Nephron progenitor cell (in vitro differentiated cells): ENCODE measurements at regions not wholly inside any gene's neighbourhood (a gene's known extent, or its start where the extent isn't known, plus 50 kb on each side); places are given as distances from the start of the nearest gene placed in this dataset.

Source experiments
- DNase-seq: peaks from one replicate; pipeline ENCODE4 v3.0.0; 2021
- H3K27ac Mint-ChIP-seq: 2 replicates; pipeline ENCODE4 v1.8.0; 2021; ENCODE audit warnings: mild to moderate bottlenecking, moderate library complexity, mixed read lengths
- H3K27me3 Mint-ChIP-seq: 2 replicates; pipeline ENCODE4 v1.8.0; 2021; ENCODE audit warnings: mild to moderate bottlenecking, low read depth, mixed read lengths; ENCODE audit not compliant: poor library complexity
- H3K36me3 Mint-ChIP-seq: 2 replicates; pipeline ENCODE4 v1.8.0; 2021; ENCODE audit warnings: low read depth, mixed read lengths
- H3K4me1 Mint-ChIP-seq: 2 replicates; pipeline ENCODE4 v1.8.0; 2021; ENCODE audit warnings: mixed read lengths
- H3K4me3 Mint-ChIP-seq: 2 replicates; pipeline ENCODE4 v1.8.0; 2021; ENCODE audit warnings: mild to moderate bottlenecking, moderate library complexity, mixed read lengths
- H3K9me3 Mint-ChIP-seq: 2 replicates; pipeline ENCODE4 v1.8.0; 2021; ENCODE audit warnings: mild to moderate bottlenecking, moderate library complexity, mixed read lengths
- CTCF ChIP-seq: fragments of 200-600 bp; sonication (generic); IDR thresholded peaks from 2 replicates; pipeline ENCODE4 v1.5.0; 2021; ENCODE audit warnings: antibody characterized with exemption

- H3K4me1 Mint-ChIP-seq = no peaks in the 10 kb centered on the region
- no peaks in the 10 kb centered on the region for H3K36me3 Mint-ChIP-seq
- no peak for DNase-seq
- peaks cover 3% of the 10 kb centered on the region for H3K9me3 Mint-ChIP-seq
- H3K27me3 Mint-ChIP-seq = no peaks in the 10 kb centered on the region
- no peak overlapping the region for H3K4me3 Mint-ChIP-seq
- TF ChIP-seq CTCF = no peak
- no peak overlapping the region for H3K27ac Mint-ChIP-seq
Observed at GRCh38 chr18:71827301-71827700, 716.8 kb downstream of the CBLN2 start.

- Mint-ChIP-seq H3K36me3 (no peaks in the 10 kb centered on the region), H3K27me3 (no peaks in the 10 kb centered on the region), H3K27ac (no peak overlapping the region), H3K4me1 (no peaks in the 10 kb centered on the region), H3K4me3 (no peak overlapping the region), H3K9me3 (no peaks in the 10 kb centered on the region)
- DNase-seq = no peak
- no peak for TF ChIP-seq CTCF
Observed at GRCh38 chr18:71815305-71815704, 728.8 kb downstream of the CBLN2 start.

- H3K27me3 Mint-ChIP-seq = no peaks in the 10 kb centered on the region
- H3K27ac Mint-ChIP-seq = no peak overlapping the region
- H3K9me3 Mint-ChIP-seq = peaks cover 4% of the 10 kb centered on the region
- no peak for DNase-seq
- no peaks in the 10 kb centered on the region for H3K36me3 Mint-ChIP-seq
- H3K4me1 Mint-ChIP-seq = peaks cover 11% of the 10 kb centered on the region
- H3K4me3 Mint-ChIP-seq = no peak overlapping the region
- TF ChIP-seq CTCF = no peak
Observed at GRCh38 chr18:71809711-71810110, 734.4 kb downstream of the CBLN2 start.

GRCh38 chr18:71808616-71809015, 735.5 kb downstream of the CBLN2 start:
- no peaks in the 10 kb centered on the region for H3K27me3 Mint-ChIP-seq
- peaks cover 11% of the 10 kb centered on the region for H3K4me1 Mint-ChIP-seq
- DNase-seq = no peak
- no peak for TF ChIP-seq CTCF
- no peak overlapping the region for H3K27ac Mint-ChIP-seq
- H3K36me3 Mint-ChIP-seq = no peaks in the 10 kb centered on the region
- no peak overlapping the region for H3K4me3 Mint-ChIP-seq
- peaks cover 4% of the 10 kb centered on the region for H3K9me3 Mint-ChIP-seq

GRCh38 chr18:71807586-71807985, 736.6 kb downstream of the CBLN2 start:
- no peak for TF ChIP-seq CTCF
- H3K4me3 Mint-ChIP-seq = no peak overlapping the region
- peaks cover 4% of the 10 kb centered on the region for H3K9me3 Mint-ChIP-seq

GRCh38 chr18:71798986-71799673, 745.0 kb downstream of the CBLN2 start:
- Mint-ChIP-seq H3K4me1 (no peaks in the 10 kb centered on the region), H3K27me3 (no peaks in the 10 kb centered on the region), H3K9me3 (no peaks in the 10 kb centered on the region), H3K4me3 (no peak overlapping the region), H3K27ac (no peak overlapping the region), H3K36me3 (no peaks in the 10 kb centered on the region)
- TF ChIP-seq CTCF = no peak
- no peak for DNase-seq

More at GRCh38 chr18:71807586-71807985, 736.6 kb downstream of the CBLN2 start:
- no peaks in the 10 kb centered on the region for H3K36me3 Mint-ChIP-seq
- no peak for DNase-seq
- no peaks in the 10 kb centered on the region for H3K27me3 Mint-ChIP-seq
- peaks cover 11% of the 10 kb centered on the region for H3K4me1 Mint-ChIP-seq
- H3K27ac Mint-ChIP-seq = no peak overlapping the region
